ENCODE measurements at regions not wholly inside any gene's neighbourhood (a gene's known extent, or its start where the extent isn't known, plus 50 kb on each side); places are given as distances from the start of the nearest gene placed in this dataset.

DNA sequence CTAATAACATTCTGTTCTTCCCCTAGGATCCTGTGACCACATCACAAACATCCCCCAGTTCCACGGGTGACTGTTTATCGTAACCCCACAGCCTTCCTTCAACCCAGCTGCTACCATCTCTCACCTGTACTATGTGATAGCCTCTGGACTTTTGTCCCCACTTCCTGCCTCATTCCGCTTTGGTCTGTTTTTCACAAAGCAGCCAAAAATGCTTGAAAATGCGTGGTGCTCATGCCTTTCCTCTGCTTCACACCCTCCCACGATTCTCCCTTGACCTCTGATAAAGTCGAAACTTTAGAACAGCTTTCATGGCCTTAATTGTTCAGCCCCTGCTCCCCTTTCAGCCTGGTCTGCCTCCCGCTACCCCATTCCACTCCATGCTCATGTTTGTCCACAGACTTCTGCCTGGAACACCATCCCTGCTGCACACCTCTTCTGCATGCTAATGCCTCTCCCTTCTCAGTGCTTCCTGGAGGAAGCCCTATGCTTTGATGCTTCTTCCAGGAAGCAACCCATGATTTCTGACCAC, 165.6 kb downstream of the PLPP3 start:
- Histone ChIP-seq H3K4me1 (ENCODE audit: insufficient read depth, low read length, severe bottlenecking) (no peaks in the 10 kb centered on the region), H3K27me3 (ENCODE audit: insufficient read depth, low read length) (no peaks in the 10 kb centered on the region), H3K9me2 (ENCODE audit: low read depth, low read length) (no peaks in the 10 kb centered on the region), H3K4me3 (ENCODE audit: low read depth, low read length, poor library complexity, severe bottlenecking) (no peak overlapping the region), H3K4me2 (ENCODE audit: low read length) (no peak overlapping the region), H4K20me1 (ENCODE audit: insufficient read depth, low read length) (no peaks in the 10 kb centered on the region), H2AFZ (ENCODE audit: low read length) (no peak overlapping the region), H3K79me2 (ENCODE audit: insufficient read depth, low read length) (no peaks in the 10 kb centered on the region), H3F3A (ENCODE audit: insufficient read depth, low read length) (no peaks in the 10 kb centered on the region), H3K36me3 (ENCODE audit: insufficient read depth, low read length) (no peaks in the 10 kb centered on the region), H3K27ac (ENCODE audit: low read depth, low read length, poor library complexity, severe bottlenecking) (no peak overlapping the region), H3K9ac (ENCODE audit: low read length) (no peak overlapping the region), H3K9me3 (ENCODE audit: low read length) (no peaks in the 10 kb centered on the region)
- TF ChIP-seq, protein P1, sequence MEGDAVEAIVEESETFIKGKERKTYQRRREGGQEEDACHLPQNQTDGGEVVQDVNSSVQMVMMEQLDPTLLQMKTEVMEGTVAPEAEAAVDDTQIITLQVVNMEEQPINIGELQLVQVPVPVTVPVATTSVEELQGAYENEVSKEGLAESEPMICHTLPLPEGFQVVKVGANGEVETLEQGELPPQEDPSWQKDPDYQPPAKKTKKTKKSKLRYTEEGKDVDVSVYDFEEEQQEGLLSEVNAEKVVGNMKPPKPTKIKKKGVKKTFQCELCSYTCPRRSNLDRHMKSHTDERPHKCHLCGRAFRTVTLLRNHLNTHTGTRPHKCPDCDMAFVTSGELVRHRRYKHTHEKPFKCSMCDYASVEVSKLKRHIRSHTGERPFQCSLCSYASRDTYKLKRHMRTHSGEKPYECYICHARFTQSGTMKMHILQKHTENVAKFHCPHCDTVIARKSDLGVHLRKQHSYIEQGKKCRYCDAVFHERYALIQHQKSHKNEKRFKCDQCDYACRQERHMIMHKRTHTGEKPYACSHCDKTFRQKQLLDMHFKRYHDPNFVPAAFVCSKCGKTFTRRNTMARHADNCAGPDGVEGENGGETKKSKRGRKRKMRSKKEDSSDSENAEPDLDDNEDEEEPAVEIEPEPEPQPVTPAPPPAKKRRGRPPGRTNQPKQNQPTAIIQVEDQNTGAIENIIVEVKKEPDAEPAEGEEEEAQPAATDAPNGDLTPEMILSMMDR (IDR thresholded peaks at IDR 0.05; ENCODE audit: low read length), result no peak
- no peak for TF ChIP-seq EZH2 (IDR thresholded peaks at IDR 0.05; ENCODE audit: borderline replicate concordance, low read length)

DNA sequence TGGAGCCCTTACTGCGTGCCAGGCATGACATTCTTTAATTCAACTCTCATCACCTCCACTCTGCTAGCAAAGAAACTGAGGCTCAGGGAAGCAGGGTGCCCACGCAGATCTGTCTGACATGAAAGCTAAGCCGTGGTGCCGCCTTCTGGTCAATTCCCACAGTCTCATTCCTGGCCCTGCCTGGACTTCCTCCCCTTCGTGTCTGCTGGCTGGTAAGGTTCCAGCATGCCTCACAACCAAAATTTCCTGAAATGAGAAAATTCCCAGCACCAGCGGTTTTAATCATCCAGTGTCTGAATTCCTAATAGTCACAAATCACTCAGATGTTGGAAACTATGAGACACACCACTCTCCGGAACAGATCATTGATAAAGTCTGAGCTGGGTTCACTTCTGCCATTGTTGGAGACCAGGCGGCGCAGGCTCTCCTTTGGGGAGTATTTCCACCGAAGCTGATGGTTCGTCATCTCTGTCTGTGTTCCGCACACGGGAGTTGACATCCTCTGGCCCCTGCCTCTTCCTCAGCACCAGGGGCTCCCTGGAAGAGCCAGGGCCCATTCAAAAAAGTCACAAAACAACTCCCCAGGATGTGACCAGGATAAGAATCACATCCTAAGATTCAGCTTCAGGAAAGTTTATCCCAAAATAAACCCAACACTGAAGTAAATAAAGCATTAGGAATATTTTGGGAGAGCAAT, 167.7 kb downstream of the PLPP3 start:
- H3K9ac ChIP-seq (ENCODE audit: low read length), result no peak overlapping the region
- H3K27ac ChIP-seq (ENCODE audit: low read depth, low read length, poor library complexity, severe bottlenecking), result no peak overlapping the region
- no peak overlapping the region for H2AFZ ChIP-seq (ENCODE audit: low read length)
- no peaks in the 10 kb centered on the region for H3K4me1 ChIP-seq (ENCODE audit: insufficient read depth, low read length, severe bottlenecking)
- H3K9me2 ChIP-seq (ENCODE audit: low read depth, low read length), result no peaks in the 10 kb centered on the region
- TF ChIP-seq, protein P1 (IDR thresholded peaks at IDR 0.05; ENCODE audit: low read length), result no peak
- TF ChIP-seq EZH2 (IDR thresholded peaks at IDR 0.05; ENCODE audit: borderline replicate concordance, low read length), result no peak
- no peaks in the 10 kb centered on the region for H3K36me3 ChIP-seq (ENCODE audit: insufficient read depth, low read length)
- no peak overlapping the region for H3K4me2 ChIP-seq (ENCODE audit: low read length)
- no peak overlapping the region for H3K4me3 ChIP-seq (ENCODE audit: low read depth, low read length, poor library complexity, severe bottlenecking)
- H3K27me3 ChIP-seq (ENCODE audit: insufficient read depth, low read length), result no peaks in the 10 kb centered on the region
- H3K9me3 ChIP-seq (ENCODE audit: low read length), result no peaks in the 10 kb centered on the region
- no peaks in the 10 kb centered on the region for H3F3A ChIP-seq (ENCODE audit: insufficient read depth, low read length)
- no peaks in the 10 kb centered on the region for H4K20me1 ChIP-seq (ENCODE audit: insufficient read depth, low read length)
- no peaks in the 10 kb centered on the region for H3K79me2 ChIP-seq (ENCODE audit: insufficient read depth, low read length)

- H3K4me3 ChIP-seq (ENCODE audit: low read depth, low read length, poor library complexity, severe bottlenecking), result no peak overlapping the region
- H3K79me2 ChIP-seq (ENCODE audit: insufficient read depth, low read length), result no peaks in the 10 kb centered on the region
- H3K4me1 ChIP-seq (ENCODE audit: insufficient read depth, low read length, severe bottlenecking), result no peaks in the 10 kb centered on the region
- no peak overlapping the region for H3K9ac ChIP-seq (ENCODE audit: low read length)
- H3K9me2 ChIP-seq (ENCODE audit: low read depth, low read length), result no peaks in the 10 kb centered on the region
- H3K4me2 ChIP-seq (ENCODE audit: low read length), result no peak overlapping the region
- no peaks in the 10 kb centered on the region for H3K9me3 ChIP-seq (ENCODE audit: low read length)
- H3K27ac ChIP-seq (ENCODE audit: low read depth, low read length, poor library complexity, severe bottlenecking), result no peak overlapping the region
- no peak overlapping the region for H2AFZ ChIP-seq (ENCODE audit: low read length)
- no peak for TF ChIP-seq EZH2 (IDR thresholded peaks at IDR 0.05; ENCODE audit: borderline replicate concordance, low read length)
- TF ChIP-seq, protein P1 (IDR thresholded peaks at IDR 0.05; ENCODE audit: low read length), result no peak
- no peaks in the 10 kb centered on the region for H3K27me3 ChIP-seq (ENCODE audit: insufficient read depth, low read length)
- H3K36me3 ChIP-seq (ENCODE audit: insufficient read depth, low read length), result no peaks in the 10 kb centered on the region
- no peaks in the 10 kb centered on the region for H3F3A ChIP-seq (ENCODE audit: insufficient read depth, low read length)
- no peaks in the 10 kb centered on the region for H4K20me1 ChIP-seq (ENCODE audit: insufficient read depth, low read length)
Measured at GRCh38 chr1:56411021-56411420, 168.3 kb downstream of the PLPP3 start.
